ENCODE measurements at regions not wholly inside any gene's neighbourhood (a gene's known extent, or its start where the extent isn't known, plus 50 kb on each side); places are given as distances from the start of the nearest gene placed in this dataset.

GRCh38 chr1:13901039-13901438, 201.1 kb downstream of the PRDM2 start:
- Histone ChIP-seq H3K4me1 (ENCODE audit: control insufficient read depth in 2 of 3, insufficient read depth in 2 of 3, low read depth in 1 of 3, low read length in 3 of 3) (peaks cover 0 to 6% (median 0%) of the 10 kb centered on the region in 3 donors), H3K9me3 (ENCODE audit: control insufficient read depth in 2 of 3, insufficient read depth in 1 of 3, low read length in 3 of 3) (no peaks in the 10 kb centered on the region), H3K4me3 (ENCODE audit: low read length in 3 of 3) (no peak overlapping the region), H3K27me3 (ENCODE audit: control insufficient read depth, insufficient read depth, low read length) (no peaks in the 10 kb centered on the region), H3K9ac (ENCODE audit: low read length in 3 of 3) (no peak overlapping the region), H3K27ac (ENCODE audit: low read depth in 2 of 2, low read length in 2 of 2) (no peak overlapping the region), H3K36me3 (ENCODE audit: control insufficient read depth in 2 of 3, insufficient read depth in 3 of 3, low read length in 3 of 3) (no peaks in the 10 kb centered on the region)
- FAIRE-seq, result no peak
- TF ChIP-seq CTCF (IDR thresholded peaks at IDR 0.05; ENCODE audit: borderline replicate concordance, extremely low read depth, insufficient read depth), result no peak
- peak in 3 of 5 donors; percentile 40 to 91 (median 63) for DNase-seq
- intact Hi-C loops (cut with DNase I), result no loop called here

GRCh38 chr1:13901597-13901996, 201.6 kb downstream of the PRDM2 start:
- Histone ChIP-seq H3K9ac (ENCODE audit: low read length in 3 of 3) (no peak overlapping the region), H3K4me1 (ENCODE audit: control insufficient read depth in 2 of 3, insufficient read depth in 2 of 3, low read depth in 1 of 3, low read length in 3 of 3) (peaks cover 0 to 6% (median 0%) of the 10 kb centered on the region in 3 donors), H3K27me3 (ENCODE audit: control insufficient read depth, insufficient read depth, low read length) (no peaks in the 10 kb centered on the region), H3K36me3 (ENCODE audit: control insufficient read depth in 2 of 3, insufficient read depth in 3 of 3, low read length in 3 of 3) (no peaks in the 10 kb centered on the region), H3K27ac (ENCODE audit: low read depth in 2 of 2, low read length in 2 of 2) (peak overlapping the region in 1 of 2 donors; percentile 47), H3K9me3 (ENCODE audit: control insufficient read depth in 2 of 3, insufficient read depth in 1 of 3, low read length in 3 of 3) (no peaks in the 10 kb centered on the region), H3K4me3 (ENCODE audit: low read length in 3 of 3) (no peak overlapping the region)
- TF ChIP-seq CTCF (IDR thresholded peaks at IDR 0.05; ENCODE audit: borderline replicate concordance, extremely low read depth, insufficient read depth), result no peak
- FAIRE-seq, result no peak
- intact Hi-C loops (cut with DNase I), result no loop called here
- peak in 1 of 5 donors; percentile 45 for DNase-seq

GRCh38 chr1:13908128-13908527, 208.1 kb downstream of the PRDM2 start:
- FAIRE-seq, result no peak

More at GRCh38 chr1:13908128-13908527, 208.1 kb downstream of the PRDM2 start:
- no peak overlapping the region for H3K9ac ChIP-seq (ENCODE audit: low read length in 3 of 3)
- peak in 2 of 5 donors; percentile 34 to 36 for DNase-seq
- no peak overlapping the region for H3K27ac ChIP-seq (ENCODE audit: low read depth in 2 of 2, low read length in 2 of 2)
- no peaks in the 10 kb centered on the region for H3K36me3 ChIP-seq (ENCODE audit: control insufficient read depth in 2 of 3, insufficient read depth in 3 of 3, low read length in 3 of 3)
- H3K27me3 ChIP-seq (ENCODE audit: control insufficient read depth, insufficient read depth, low read length), result no peaks in the 10 kb centered on the region
- no peaks in the 10 kb centered on the region for H3K4me1 ChIP-seq (ENCODE audit: control insufficient read depth in 2 of 3, insufficient read depth in 2 of 3, low read depth in 1 of 3, low read length in 3 of 3)
- no peak overlapping the region for H3K4me3 ChIP-seq (ENCODE audit: low read length in 3 of 3)
- no peaks in the 10 kb centered on the region for H3K9me3 ChIP-seq (ENCODE audit: control insufficient read depth in 2 of 3, insufficient read depth in 1 of 3, low read length in 3 of 3)
- no peak for TF ChIP-seq CTCF (IDR thresholded peaks at IDR 0.05; ENCODE audit: borderline replicate concordance, extremely low read depth, insufficient read depth)
- intact Hi-C loops (cut with DNase I), result no loop called here
